OCI-LY7 (cell line): ENCODE measurements at regions not wholly inside any gene's neighbourhood (a gene's known extent, or its start where the extent isn't known, plus 50 kb on each side); places are given as distances from the start of the nearest gene placed in this dataset.

Experiments used
- BruUV-seq: library from RNA; stranded (reverse); fragments of 400-500 nt; replicated peaks from 2 replicates; lab custom pipeline; 2021; lab: Mats Ljungman, UMichigan
- CTCF ChIA-PET: fragments of 300-600 bp; sonication (Branson Sonifier 250); formaldehyde crosslinking; loops from one replicate; lab custom pipeline; 2022; ENCODE audit warnings: antibody characterized with exemption; ENCODE audit not compliant: unreplicated experiment; lab: Charles Lee
- POLR2A ChIA-PET: fragments of 300-600 bp; sonication (Branson Sonifier 250); formaldehyde crosslinking; loops from one replicate; lab custom pipeline; 2022; ENCODE audit warnings: antibody characterized with exemption; lab: Charles Lee
- DNase-seq: peaks from one replicate; pipeline ENCODE4 v3.0.0-alpha.2; 2015; ENCODE audit warnings: low spot score
- H2AFZ ChIP-seq: fragments of 200-600 bp; sonication (generic), shearing (Covaris generic); 2 replicates; pipeline ENCODE4 v1.6.1; 2014; ENCODE audit warnings: mild to moderate bottlenecking, antibody characterized with exemption, low read length, moderate library complexity
- H3K27ac ChIP-seq: fragments of 200-600 bp; sonication (generic); 2 replicates; pipeline ENCODE4 v1.5.1; 2014; ENCODE audit warnings: mixed run types, low read depth, mild to moderate bottlenecking, moderate library complexity, low read length, inconsistent platforms; ENCODE audit not compliant: poor library complexity, severe bottlenecking
- H3K36me3 ChIP-seq: fragments of 200-600 bp; sonication (generic); 2 replicates; pipeline ENCODE4 v1.6.1; 2014; ENCODE audit warnings: mild to moderate bottlenecking, antibody characterized with exemption, low read length, moderate library complexity, mixed read lengths; ENCODE audit not compliant: insufficient read depth
- H3K4me1 ChIP-seq: fragments of 200-600 bp; sonication (generic); 2 replicates; pipeline ENCODE4 v1.5.1; 2014; ENCODE audit warnings: mild to moderate bottlenecking, low read length; ENCODE audit not compliant: insufficient read depth, poor library complexity, severe bottlenecking
- H3K4me2 ChIP-seq: fragments of 200-600 bp; sonication (generic); 2 replicates; pipeline ENCODE4 v1.6.1; 2014; ENCODE audit warnings: mild to moderate bottlenecking, low read length
- H3K4me3 ChIP-seq: fragments of 200-600 bp; sonication (generic); 2 replicates; pipeline ENCODE4 v1.5.1; 2014; ENCODE audit warnings: mild to moderate bottlenecking, low read depth, low read length; ENCODE audit not compliant: poor library complexity, severe bottlenecking
- H3K79me2 ChIP-seq: fragments of 200-600 bp; sonication (generic); 2 replicates; pipeline ENCODE4 v1.6.1; 2016; ENCODE audit warnings: low read depth, mild to moderate bottlenecking, low read length, moderate library complexity, mixed read lengths; ENCODE audit not compliant: insufficient read depth
- H3K9me2 ChIP-seq: fragments of 200-600 bp; sonication (generic); 2 replicates; pipeline ENCODE4 v1.6.1; 2016; ENCODE audit warnings: mild to moderate bottlenecking, low read length, mixed read lengths; ENCODE audit not compliant: insufficient read depth
- H3K9me3 ChIP-seq: fragments of 200-600 bp; sonication (generic); 2 replicates; pipeline ENCODE4 v1.6.1; 2014; ENCODE audit warnings: mild to moderate bottlenecking, mixed run types, low read length, mixed read lengths
- H4K20me1 ChIP-seq: fragments of 200-600 bp; sonication (generic); 2 replicates; pipeline ENCODE4 v1.6.1; 2014; ENCODE audit warnings: mild to moderate bottlenecking, antibody characterized with exemption, low read length, moderate library complexity, mixed read lengths; ENCODE audit not compliant: insufficient read depth
- CTCF ChIP-seq: fragments of 200-600 bp; sonication (generic); conservative IDR thresholded peaks from 2 replicates; pipeline ENCODE4 v1.5.1; 2014; ENCODE audit warnings: mild to moderate bottlenecking, antibody characterized with exemption, low read length, moderate library complexity, mixed read lengths
- EZH2phosphoT487 ChIP-seq: fragments of 200-600 bp; sonication (generic); IDR thresholded peaks from 2 replicates; pipeline ENCODE4 v1.6.1; 2018; ENCODE audit warnings: low read depth, borderline replicate concordance, mild to moderate bottlenecking, mixed run types, antibody characterized with exemption, low read length, moderate library complexity, mixed read lengths
- intact Hi-C: fragments of 100-400 bp; cut with micrococcal nuclease; formaldehyde crosslinking; loops from one replicate; pipeline ENCODE4 v1.10.0; 2022; ENCODE audit not compliant: unreplicated experiment

- CTCF ChIA-PET: no interaction called here
Observed at GRCh38 chr2:186919296-186919695, 70.3 kb upstream of the ZSWIM2 start.

GRCh38 chr2:186918495-186918894 is 69.5 kb upstream of the ZSWIM2 start:
- ChIA-PET POLR2A (interaction anchor here (1.1 to 2.6 kb wide), 2 partner anchors 9 to 249 kb away, joined by 5 to 15 read pairs; no protein-coding TSS in a partner anchor), CTCF (no interaction called here)
- Histone ChIP-seq H3K9me2 (no peaks in the 10 kb centered on the region), H3K4me2 (no peak overlapping the region), H3K9me3 (no peaks in the 10 kb centered on the region), H3K36me3 (no peaks in the 10 kb centered on the region), H3K4me3 (no peak overlapping the region), H3K4me1 (no peaks in the 10 kb centered on the region), H3K79me2 (no peaks in the 10 kb centered on the region), H3K27ac (no peak overlapping the region), H4K20me1 (no peaks in the 10 kb centered on the region), H2AFZ (no peak overlapping the region)
- DNase-seq: no peak
- intact Hi-C loops: no loop called here
- TF ChIP-seq EZH2phosphoT487: no peak
- TF ChIP-seq CTCF: no peak
- BruUV-seq: no TSS peak

More at GRCh38 chr2:186919296-186919695, 70.3 kb upstream of the ZSWIM2 start:
- TF ChIP-seq CTCF (no peak), EZH2phosphoT487 (no peak)
- Histone ChIP-seq H3K9me2 (no peaks in the 10 kb centered on the region), H3K36me3 (no peaks in the 10 kb centered on the region), H3K9me3 (no peaks in the 10 kb centered on the region), H3K4me3 (no peak overlapping the region), H3K4me2 (no peak overlapping the region), H3K4me1 (no peaks in the 10 kb centered on the region), H3K27ac (no peak overlapping the region), H3K79me2 (no peaks in the 10 kb centered on the region), H2AFZ (no peak overlapping the region), H4K20me1 (no peaks in the 10 kb centered on the region)
- DNase-seq: no peak
- no TSS peak for BruUV-seq
- POLR2A ChIA-PET: interaction anchor here (1.0 to 2.6 kb wide), 3 partner anchors 10 to 248 kb away, joined by 3 to 15 read pairs (median 5); no protein-coding TSS in a partner anchor
- intact Hi-C loops: no loop called here

DNA sequence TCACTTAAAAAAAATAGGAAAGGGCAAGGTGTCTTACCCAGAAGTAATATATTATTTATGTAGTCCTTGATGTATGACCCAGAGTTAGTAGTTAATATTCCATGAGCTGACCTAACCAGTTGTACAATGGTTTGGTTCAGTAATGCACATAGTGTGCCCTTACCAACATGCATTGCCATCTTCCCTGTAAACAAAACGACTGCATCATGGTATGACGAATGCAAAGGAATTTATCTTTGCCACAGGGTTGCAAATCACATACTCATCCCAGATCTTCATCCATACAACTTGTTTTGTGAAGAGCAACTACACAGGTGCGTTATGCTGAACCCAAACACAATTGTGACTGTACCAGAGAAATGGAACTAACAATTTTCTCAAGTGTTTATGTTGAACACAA is 68.9 kb upstream of the ZSWIM2 start:
- intact Hi-C loops: no loop called here
- POLR2A ChIA-PET: no interaction called here
- DNase-seq: no peak
- H3K4me1 ChIP-seq: no peaks in the 10 kb centered on the region
- H3K9me2 ChIP-seq: no peaks in the 10 kb centered on the region
- no peaks in the 10 kb centered on the region for H3K36me3 ChIP-seq
- H3K79me2 ChIP-seq: no peaks in the 10 kb centered on the region
- H3K9me3 ChIP-seq: no peaks in the 10 kb centered on the region
- no peak overlapping the region for H3K4me2 ChIP-seq
- BruUV-seq: no TSS peak
- no peak overlapping the region for H2AFZ ChIP-seq
- H3K27ac ChIP-seq: no peak overlapping the region
- CTCF ChIA-PET: no interaction called here
- no peak for TF ChIP-seq EZH2phosphoT487
- H4K20me1 ChIP-seq: no peaks in the 10 kb centered on the region
- H3K4me3 ChIP-seq: no peak overlapping the region
